H9 (cell line): ENCODE measurements at regions not wholly inside any gene's neighbourhood (a gene's known extent, or its start where the extent isn't known, plus 50 kb on each side); places are given as distances from the start of the nearest gene placed in this dataset.

Experiments used
- DNase-seq: peaks from one replicate; pipeline ENCODE4 v3.0.0-alpha.2; 2017
- H2AFZ ChIP-seq: one replicate; pipeline ENCODE4 v1.6.1; 2013; ENCODE audit warnings: mild to moderate bottlenecking, low read length, control low read depth, moderate library complexity
- H2AK5ac ChIP-seq: 2 replicates; pipeline ENCODE4 v1.6.1; 2013; ENCODE audit warnings: low read length, control low read depth, mixed read lengths; ENCODE audit not compliant: insufficient read length
- H2BK120ac ChIP-seq: one replicate; pipeline ENCODE4 v1.6.1; 2013; ENCODE audit warnings: low read depth, mild to moderate bottlenecking, low read length, control low read depth, inconsistent platforms; ENCODE audit not compliant: poor library complexity, severe bottlenecking
- H2BK12ac ChIP-seq: 2 replicates; pipeline ENCODE4 v1.6.1; 2013; ENCODE audit warnings: low read length, control low read depth, mixed read lengths, low read depth; ENCODE audit not compliant: insufficient read length
- H2BK15ac ChIP-seq: 2 replicates; pipeline ENCODE4 v1.6.1; 2013; ENCODE audit warnings: low read depth, low read length, control low read depth
- H2BK20ac ChIP-seq: one replicate; pipeline ENCODE4 v1.6.1; 2013; ENCODE audit warnings: low read depth, mild to moderate bottlenecking, low read length, control low read depth, inconsistent platforms; ENCODE audit not compliant: poor library complexity, severe bottlenecking
- H2BK5ac ChIP-seq: 2 replicates; pipeline ENCODE4 v1.6.1; 2013; ENCODE audit warnings: low read length, control low read depth, mixed read lengths; ENCODE audit not compliant: insufficient read length
- H3K14ac ChIP-seq: 2 replicates; pipeline ENCODE4 v1.6.1; 2013; ENCODE audit warnings: low read length, control low read depth; ENCODE audit not compliant: insufficient read depth
- H3K18ac ChIP-seq: 2 replicates; pipeline ENCODE4 v1.6.1; 2013; ENCODE audit warnings: low read depth, mild to moderate bottlenecking, mixed read lengths, low read length, control low read depth; ENCODE audit not compliant: insufficient read length
- H3K23ac ChIP-seq: 2 replicates; pipeline ENCODE4 v1.6.1; 2013; ENCODE audit warnings: low read length, control low read depth, mixed read lengths, low read depth; ENCODE audit not compliant: insufficient read length
- H3K23me2 ChIP-seq: 2 replicates; pipeline ENCODE4 v1.6.1; 2013; ENCODE audit warnings: low read depth, mild to moderate bottlenecking, mixed read lengths, low read length, control low read depth; ENCODE audit not compliant: insufficient read length, poor library complexity, severe bottlenecking
- H3K27ac ChIP-seq: 2 replicates; pipeline ENCODE4 v1.5.1; 2013; ENCODE audit warnings: low read length, control low read depth, mixed read lengths, low read depth; ENCODE audit not compliant: insufficient read length
- H3K27me3 ChIP-seq: 2 replicates; pipeline ENCODE4 v1.6.1; 2013; ENCODE audit warnings: low read length, control low read depth, inconsistent platforms; ENCODE audit not compliant: insufficient read depth
- H3K4ac ChIP-seq: 2 replicates; pipeline ENCODE4 v1.6.1; 2013; ENCODE audit warnings: low read depth, mild to moderate bottlenecking, control low read depth, inconsistent platforms, low read length, moderate library complexity
- H3K4me1 ChIP-seq: 2 replicates; pipeline ENCODE4 v1.6.1; 2013; ENCODE audit warnings: low read length, control low read depth, inconsistent platforms; ENCODE audit not compliant: insufficient read depth
- H3K4me2 ChIP-seq: 2 replicates; pipeline ENCODE4 v1.6.1; 2013; ENCODE audit warnings: low read length, control low read depth, mixed read lengths; ENCODE audit not compliant: insufficient read length, insufficient read depth
- H3K56ac ChIP-seq: 2 replicates; pipeline ENCODE4 v1.6.1; 2013; ENCODE audit warnings: low read depth, mild to moderate bottlenecking, mixed read lengths, low read length, control low read depth; ENCODE audit not compliant: insufficient read length
- H3K79me1 ChIP-seq: 2 replicates; pipeline ENCODE4 v1.6.1; 2013; ENCODE audit warnings: low read depth, mild to moderate bottlenecking, moderate library complexity, low read length, control low read depth, inconsistent platforms; ENCODE audit not compliant: insufficient read depth, poor library complexity, severe bottlenecking
- H3K79me2 ChIP-seq: 2 replicates; pipeline ENCODE4 v1.6.1; 2013; ENCODE audit warnings: low read length, control low read depth, inconsistent platforms; ENCODE audit not compliant: insufficient read depth
- H3K9ac ChIP-seq: 2 replicates; pipeline ENCODE4 v1.6.1; 2013; ENCODE audit warnings: low read length, control low read depth, mixed read lengths; ENCODE audit not compliant: insufficient read length; ENCODE audit errors: extremely low read depth
- H3K9me3 ChIP-seq: one replicate; pipeline ENCODE4 v1.6.1; 2013; ENCODE audit warnings: low read depth, low read length, inconsistent platforms; ENCODE audit not compliant: control insufficient read depth
- H3T11ph ChIP-seq: one replicate; pipeline ENCODE4 v1.6.1; 2013; ENCODE audit warnings: mild to moderate bottlenecking, low read length, control low read depth, inconsistent platforms
- H4K20me1 ChIP-seq: one replicate; pipeline ENCODE4 v1.6.1; 2013; ENCODE audit not compliant: control insufficient read depth, insufficient read length, insufficient read depth
- H4K5ac ChIP-seq: 2 replicates; pipeline ENCODE4 v1.6.1; 2013; ENCODE audit warnings: low read depth, mild to moderate bottlenecking, mixed read lengths, low read length, control low read depth; ENCODE audit not compliant: insufficient read length
- H4K8ac ChIP-seq: replicated peaks from 2 replicates; pipeline ENCODE4 v1.6.1; 2013; ENCODE audit warnings: low read length, control low read depth, mixed read lengths, low read depth; ENCODE audit not compliant: insufficient read length
- H4K91ac ChIP-seq: 2 replicates; pipeline ENCODE4 v1.6.1; 2013; ENCODE audit warnings: low read depth, mild to moderate bottlenecking, moderate library complexity, mixed read lengths, low read length, control low read depth; ENCODE audit not compliant: insufficient read length
- H3K27ac Mint-ChIP-seq, 3 experiments: 2 replicates in 2 of 3; 3 replicates in 1 of 3; pipeline ENCODE4 v1.8.0; 2020 to 2021; ENCODE audit warnings: mixed read lengths in 3 of 3, mild to moderate bottlenecking in 1 of 3, moderate library complexity in 1 of 3
- H3K27me3 Mint-ChIP-seq: 2 replicates; pipeline ENCODE4 v1.8.0; 2021; ENCODE audit warnings: low read depth, mild to moderate bottlenecking, moderate library complexity, mixed read lengths
- H3K36me3 Mint-ChIP-seq, 3 experiments: 2 replicates in 2 of 3; 3 replicates in 1 of 3; pipeline ENCODE4 v1.8.0; 2020 to 2021; ENCODE audit warnings: low read depth in 3 of 3, mixed read lengths in 3 of 3; ENCODE audit not compliant: insufficient read depth in 1 of 3
- H3K4me1 Mint-ChIP-seq, 2 experiments: 2 replicates each; pipeline ENCODE4 v1.8.0; 2020; ENCODE audit warnings: mixed read lengths in 2 of 2
- H3K4me3 Mint-ChIP-seq, 2 experiments: 2 replicates in 1 of 2; 3 replicates in 1 of 2; pipeline ENCODE4 v1.8.0; 2020 to 2021; ENCODE audit warnings: mild to moderate bottlenecking in 2 of 2, mixed read lengths in 2 of 2, moderate library complexity in 1 of 2
- H3K9me3 Mint-ChIP-seq, 2 experiments: 2 replicates in 1 of 2; 3 replicates in 1 of 2; pipeline ENCODE4 v1.8.0; 2020; ENCODE audit warnings: mild to moderate bottlenecking in 2 of 2, mixed read lengths in 2 of 2, moderate library complexity in 1 of 2
- WGBS: extraction: QIAGEN DNeasy Blood & Tissue Kit; methylation state at CpG from one replicate; pipeline ENCODE4 v1.1.7; 2013; ENCODE audit warnings: missing lambda C conversion rate, low lambda C conversion rate, mixed read lengths; ENCODE audit not compliant: insufficient read length; ENCODE audit errors: extremely low coverage; 5-methylcytosine and 5-hydroxymethylcytosine counted together
- TF ChIP-seq, protein P1 (sequence below): fragments of 200-600 bp; sonication (generic); conservative IDR thresholded peaks from 3 replicates; pipeline ENCODE4 v1.8.0; 2021; ENCODE audit warnings: antibody characterized with exemption, mild to moderate bottlenecking

DNA sequence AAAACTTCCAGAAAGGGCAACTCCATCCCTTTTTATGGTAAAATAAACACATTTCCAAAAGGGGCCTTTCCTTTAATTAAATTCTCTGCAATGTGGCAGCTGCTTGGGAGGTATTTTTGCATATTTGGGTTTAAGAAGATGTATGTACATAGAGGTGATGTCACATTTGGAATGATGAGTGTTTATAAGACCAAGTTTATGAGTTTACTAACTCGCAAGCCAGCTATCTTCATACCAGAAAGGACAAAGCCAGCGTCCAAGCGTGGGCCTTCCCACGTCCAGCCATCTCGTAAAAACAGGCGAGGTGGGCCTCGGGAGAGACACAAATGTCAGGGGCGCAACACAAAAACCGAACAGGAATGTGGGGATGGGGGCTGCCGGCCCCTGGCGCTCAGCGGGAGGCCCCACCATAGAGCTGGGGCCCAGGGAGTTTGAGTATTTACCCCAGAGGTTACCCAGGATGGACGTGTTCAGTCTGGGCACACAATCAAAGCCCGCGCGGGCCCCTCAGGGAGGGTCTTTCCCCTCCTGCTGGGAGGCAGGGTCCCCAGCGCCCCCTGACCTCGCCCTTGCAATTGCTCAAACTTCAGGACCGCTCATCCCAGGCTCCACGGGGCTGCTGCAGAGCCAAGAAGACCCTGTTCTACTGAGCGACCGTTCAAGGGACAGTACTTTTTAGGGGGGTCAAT lies 137.3 kb downstream of the TWIST2 start:
- Histone ChIP-seq H3K79me1 (no peaks in the 10 kb centered on the region), H3K9ac (no peak overlapping the region), H3K27me3 (no peaks in the 10 kb centered on the region), H3K18ac (no peak overlapping the region), H3K79me2 (no peaks in the 10 kb centered on the region), H2AK5ac (no peak overlapping the region), H4K8ac (no peak overlapping the region), H2BK12ac (no peak overlapping the region), H2BK15ac (no peak overlapping the region), H3K4me1 (no peaks in the 10 kb centered on the region), H2BK120ac (no peak overlapping the region), H3K4me2 (no peak overlapping the region), H2BK20ac (no peak overlapping the region), H3K9me3 (no peaks in the 10 kb centered on the region), H4K20me1 (no peaks in the 10 kb centered on the region), H3K23ac (no peak overlapping the region), H4K91ac (no peak overlapping the region), H2BK5ac (no peak overlapping the region), H3K56ac (no peak overlapping the region), H3K4ac (no peak overlapping the region), H3K27ac (no peak overlapping the region), H3T11ph (no peak overlapping the region), H3K14ac (no peak overlapping the region), H2AFZ (no peak overlapping the region), H3K23me2 (no peaks in the 10 kb centered on the region), H4K5ac (no peak overlapping the region)
- no peaks in the 10 kb centered on the region; a peak in 1 of 7 replicates for H3K36me3 Mint-ChIP-seq
- WGBS, result no CpG with 5 or more reads among the region's 22 CpGs
- peaks cover 5 to 6% of the 10 kb centered on the region in 2 experiments for H3K9me3 Mint-ChIP-seq
- no peak overlapping the region; a peak in 1 of 7 replicates for H3K27ac Mint-ChIP-seq
- H3K4me1 Mint-ChIP-seq, result peaks cover 0 to 3% of the 10 kb centered on the region in 2 experiments; a peak in 2 of 4 replicates
- DNase-seq, result no peak
- TF ChIP-seq, protein P1, sequence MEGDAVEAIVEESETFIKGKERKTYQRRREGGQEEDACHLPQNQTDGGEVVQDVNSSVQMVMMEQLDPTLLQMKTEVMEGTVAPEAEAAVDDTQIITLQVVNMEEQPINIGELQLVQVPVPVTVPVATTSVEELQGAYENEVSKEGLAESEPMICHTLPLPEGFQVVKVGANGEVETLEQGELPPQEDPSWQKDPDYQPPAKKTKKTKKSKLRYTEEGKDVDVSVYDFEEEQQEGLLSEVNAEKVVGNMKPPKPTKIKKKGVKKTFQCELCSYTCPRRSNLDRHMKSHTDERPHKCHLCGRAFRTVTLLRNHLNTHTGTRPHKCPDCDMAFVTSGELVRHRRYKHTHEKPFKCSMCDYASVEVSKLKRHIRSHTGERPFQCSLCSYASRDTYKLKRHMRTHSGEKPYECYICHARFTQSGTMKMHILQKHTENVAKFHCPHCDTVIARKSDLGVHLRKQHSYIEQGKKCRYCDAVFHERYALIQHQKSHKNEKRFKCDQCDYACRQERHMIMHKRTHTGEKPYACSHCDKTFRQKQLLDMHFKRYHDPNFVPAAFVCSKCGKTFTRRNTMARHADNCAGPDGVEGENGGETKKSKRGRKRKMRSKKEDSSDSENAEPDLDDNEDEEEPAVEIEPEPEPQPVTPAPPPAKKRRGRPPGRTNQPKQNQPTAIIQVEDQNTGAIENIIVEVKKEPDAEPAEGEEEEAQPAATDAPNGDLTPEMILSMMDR, result no peak
- peaks cover 7% of the 10 kb centered on the region for H3K27me3 Mint-ChIP-seq
- H3K4me3 Mint-ChIP-seq, result no peak overlapping the region
